ENCODE measurements at regions not wholly inside any gene's neighbourhood (a gene's known extent, or its start where the extent isn't known, plus 50 kb on each side); places are given as distances from the start of the nearest gene placed in this dataset.

- no peak for DNase-seq (ENCODE audit: low spot score)
- ChIA-PET CTCF (no interaction called here), POLR2A (ENCODE audit: low non-redundant PET) (no interaction called here)
- TF ChIP-seq, protein P1, sequence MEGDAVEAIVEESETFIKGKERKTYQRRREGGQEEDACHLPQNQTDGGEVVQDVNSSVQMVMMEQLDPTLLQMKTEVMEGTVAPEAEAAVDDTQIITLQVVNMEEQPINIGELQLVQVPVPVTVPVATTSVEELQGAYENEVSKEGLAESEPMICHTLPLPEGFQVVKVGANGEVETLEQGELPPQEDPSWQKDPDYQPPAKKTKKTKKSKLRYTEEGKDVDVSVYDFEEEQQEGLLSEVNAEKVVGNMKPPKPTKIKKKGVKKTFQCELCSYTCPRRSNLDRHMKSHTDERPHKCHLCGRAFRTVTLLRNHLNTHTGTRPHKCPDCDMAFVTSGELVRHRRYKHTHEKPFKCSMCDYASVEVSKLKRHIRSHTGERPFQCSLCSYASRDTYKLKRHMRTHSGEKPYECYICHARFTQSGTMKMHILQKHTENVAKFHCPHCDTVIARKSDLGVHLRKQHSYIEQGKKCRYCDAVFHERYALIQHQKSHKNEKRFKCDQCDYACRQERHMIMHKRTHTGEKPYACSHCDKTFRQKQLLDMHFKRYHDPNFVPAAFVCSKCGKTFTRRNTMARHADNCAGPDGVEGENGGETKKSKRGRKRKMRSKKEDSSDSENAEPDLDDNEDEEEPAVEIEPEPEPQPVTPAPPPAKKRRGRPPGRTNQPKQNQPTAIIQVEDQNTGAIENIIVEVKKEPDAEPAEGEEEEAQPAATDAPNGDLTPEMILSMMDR (conservative IDR thresholded peaks at IDR 0.05; ENCODE audit: low read depth) = no peak
- no peak overlapping the region for H3K27ac ChIP-seq
Measured at GRCh38 chr12:126898562-126898961, 1368.4 kb upstream of the TMEM132C start.

DNA sequence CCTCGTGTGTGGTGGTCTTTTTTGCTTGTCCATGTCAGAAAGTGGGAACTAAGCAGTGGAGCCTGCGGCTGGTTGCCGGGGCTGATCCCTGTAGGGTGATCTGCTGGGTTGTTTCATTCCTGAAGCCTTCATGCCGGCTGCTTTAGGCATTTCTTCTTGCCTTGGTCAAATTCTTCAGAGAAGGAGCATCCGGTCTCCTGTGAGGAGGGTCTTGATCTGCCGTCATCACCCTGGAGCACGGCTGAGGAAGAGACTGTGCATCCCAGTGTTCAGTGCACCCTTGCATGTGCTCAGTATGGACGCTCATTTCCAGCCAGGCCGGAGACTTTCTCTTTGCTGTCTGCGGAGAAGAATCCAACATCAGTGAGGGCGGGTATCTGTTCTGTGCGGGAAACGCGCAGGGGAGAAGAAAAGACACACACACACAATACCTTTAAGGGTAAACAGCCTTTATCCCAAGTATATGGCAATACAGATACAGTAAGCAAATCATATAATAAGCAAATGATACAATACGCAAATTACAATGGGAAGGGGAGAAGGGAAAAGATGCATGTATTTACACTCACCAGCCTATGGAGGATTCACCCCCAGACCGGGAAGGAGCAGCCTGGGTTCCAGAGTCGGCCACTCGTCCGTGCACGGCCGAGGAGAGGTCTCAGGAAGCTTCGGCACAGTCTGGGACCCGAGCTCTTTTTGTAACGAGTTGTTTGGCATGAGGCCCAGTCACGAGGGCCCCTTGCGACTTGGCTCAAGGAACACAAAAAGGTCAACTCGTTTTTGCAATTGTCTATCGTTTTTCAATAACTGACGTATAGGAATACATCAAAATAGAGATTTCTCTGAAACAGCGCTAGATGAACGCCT lies 1366.8 kb upstream of the TMEM132C start:
- no peak for DNase-seq (ENCODE audit: low spot score)
- TF ChIP-seq, protein P1 (conservative IDR thresholded peaks at IDR 0.05; ENCODE audit: low read depth) = no peak
- CTCF ChIA-PET = no interaction called here
- POLR2A ChIA-PET (ENCODE audit: low non-redundant PET) = no interaction called here
- H3K27ac ChIP-seq = no peak overlapping the region

DNA sequence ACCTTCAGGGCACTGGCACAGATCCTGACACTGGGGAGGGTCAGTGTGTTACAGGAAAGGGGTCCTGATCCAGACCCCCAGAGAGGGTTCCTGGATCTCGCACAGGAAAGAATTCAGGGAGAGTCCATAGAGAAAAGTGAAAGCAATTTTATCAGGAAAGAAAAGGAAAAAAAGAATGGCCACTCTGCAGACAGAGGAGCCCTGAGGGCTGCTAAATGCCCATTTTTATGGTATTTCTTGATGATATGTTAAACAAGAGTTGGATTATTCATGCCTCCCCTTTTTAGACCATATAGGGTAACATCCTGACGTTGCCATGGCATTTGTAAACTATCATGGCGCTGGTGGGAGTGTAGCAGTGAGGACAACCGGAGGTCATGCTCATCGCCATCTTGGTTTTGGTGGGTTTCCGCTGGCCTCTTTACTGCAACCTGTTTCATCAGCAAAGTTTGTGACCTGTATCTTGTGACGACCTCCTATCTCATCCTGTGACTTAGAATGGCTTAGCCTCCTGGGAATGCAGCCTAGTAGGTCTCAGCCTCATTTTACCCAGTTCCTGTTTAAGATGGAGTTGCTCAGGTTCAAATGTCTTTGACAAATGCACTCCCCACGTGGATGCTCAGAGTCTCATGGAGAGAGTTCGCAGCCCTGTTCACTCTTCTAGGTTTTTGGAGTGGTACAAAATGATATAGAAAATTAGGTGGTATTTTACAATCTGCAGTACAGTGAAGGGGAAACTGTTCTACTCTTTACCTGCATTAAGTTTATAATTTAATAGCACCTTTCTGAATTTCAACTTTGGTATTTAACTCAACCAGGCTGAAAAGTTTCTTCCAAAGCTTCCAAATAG lies 1363.7 kb upstream of the TMEM132C start:
- POLR2A ChIA-PET (ENCODE audit: low non-redundant PET) = no interaction called here
- CTCF ChIA-PET = no interaction called here
- H3K27ac ChIP-seq = no peak overlapping the region
- no peak for DNase-seq (ENCODE audit: low spot score)
- TF ChIP-seq, protein P1 (conservative IDR thresholded peaks at IDR 0.05; ENCODE audit: low read depth) = no peak

GRCh38 chr12:126905752-126906151 lies 1361.2 kb upstream of the TMEM132C start:
- no peak for DNase-seq (ENCODE audit: low spot score)
- POLR2A ChIA-PET (ENCODE audit: low non-redundant PET) = no interaction called here
- H3K27ac ChIP-seq = no peak overlapping the region
- CTCF ChIA-PET = interaction anchor here (0.7 kb wide), 1 partner anchor 542 kb away, joined by 3 read pairs; no protein-coding TSS in a partner anchor
- TF ChIP-seq, protein P1 (conservative IDR thresholded peaks at IDR 0.05; ENCODE audit: low read depth) = no peak

DNA sequence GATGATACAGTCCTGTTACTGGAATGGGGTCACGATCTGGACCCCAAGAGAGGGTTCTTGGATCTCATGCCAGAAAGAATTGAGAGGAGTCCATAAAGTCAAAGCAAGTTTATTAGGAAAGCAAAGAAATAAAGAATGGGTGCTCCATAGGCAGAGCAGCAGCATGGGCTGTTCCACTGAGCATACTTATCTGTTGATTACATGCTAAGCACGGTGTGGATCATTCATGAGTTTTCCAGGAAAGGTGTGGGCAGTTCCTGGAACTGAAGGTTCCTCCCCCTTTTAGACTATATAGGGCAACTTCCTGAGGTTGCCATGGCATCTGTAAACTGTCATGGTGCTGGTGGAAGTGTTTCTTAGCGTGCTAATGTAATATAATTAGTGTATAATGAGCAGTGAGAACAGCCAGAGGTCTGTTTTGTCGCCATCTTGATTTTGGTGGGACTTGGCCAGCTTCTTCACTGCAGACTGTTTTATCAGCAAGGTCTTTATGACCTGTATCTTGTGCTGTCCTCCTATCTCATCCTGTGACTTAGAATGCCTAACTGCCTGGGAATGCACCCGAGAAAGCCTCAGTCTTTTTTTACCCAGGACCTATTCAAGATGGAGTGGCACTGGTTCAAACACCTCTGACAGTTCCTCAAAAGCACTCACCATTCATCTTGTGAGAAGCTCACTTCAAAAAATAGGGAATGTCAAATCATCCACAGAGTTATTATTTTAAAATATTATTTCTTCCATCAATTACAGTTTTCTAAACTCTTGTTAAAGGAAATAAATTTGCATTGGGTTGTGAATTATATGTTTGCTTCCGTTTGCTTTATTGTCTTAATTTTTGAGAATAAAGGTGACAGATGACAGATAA lies 1358.8 kb upstream of the TMEM132C start:
- ChIA-PET POLR2A (ENCODE audit: low non-redundant PET) (no interaction called here), CTCF (no interaction called here)
- no peak overlapping the region for H3K27ac ChIP-seq
- no peak for DNase-seq (ENCODE audit: low spot score)
- TF ChIP-seq, protein P1 (conservative IDR thresholded peaks at IDR 0.05; ENCODE audit: low read depth) = no peak

GRCh38 chr12:126908765-126909142 lies 1358.2 kb upstream of the TMEM132C start:
- DNase-seq (ENCODE audit: low spot score) = no peak
- TF ChIP-seq, protein P1 (conservative IDR thresholded peaks at IDR 0.05; ENCODE audit: low read depth) = no peak
- CTCF ChIA-PET = interaction anchor here (0.7 kb wide), 1 partner anchor 840 kb away, joined by 4 read pairs; no protein-coding TSS in a partner anchor
- no peak overlapping the region for H3K27ac ChIP-seq
- POLR2A ChIA-PET (ENCODE audit: low non-redundant PET) = no interaction called here

All from RWPE1 (cell line).